ENCODE measurements at regions not wholly inside any gene's neighbourhood (a gene's known extent, or its start where the extent isn't known, plus 50 kb on each side); places are given as distances from the start of the nearest gene placed in this dataset.

GRCh38 chr3:17946619-17947018 lies 204.2 kb upstream of the TBC1D5 start:
- TF ChIP-seq EZH2 (IDR thresholded peaks at IDR 0.05; ENCODE audit: insufficient read depth, poor library complexity, severe bottlenecking), result no peak
- TF ChIP-seq EZH2phosphoT487 (IDR thresholded peaks at IDR 0.05; ENCODE audit: insufficient read depth, low read depth), result no peak
